B cell (primary cell): ENCODE measurements at regions not wholly inside any gene's neighbourhood (a gene's known extent, or its start where the extent isn't known, plus 50 kb on each side); places are given as distances from the start of the nearest gene placed in this dataset.

Experiments
- EZH2 ChIP-seq: IDR thresholded peaks from 2 replicates; pipeline ENCODE4 v1.6.1; 2012; ENCODE audit warnings: borderline replicate concordance, low read depth, mild to moderate bottlenecking, moderate library complexity, low read length; ENCODE audit not compliant: insufficient read depth, poor library complexity, severe bottlenecking
- TF ChIP-seq, protein P1 (sequence below): fragments of 200-600 bp; IDR thresholded peaks from one replicate; pipeline ENCODE4 v1.8.0; 2022; ENCODE audit warnings: antibody characterized with exemption, mild to moderate bottlenecking

DNA sequence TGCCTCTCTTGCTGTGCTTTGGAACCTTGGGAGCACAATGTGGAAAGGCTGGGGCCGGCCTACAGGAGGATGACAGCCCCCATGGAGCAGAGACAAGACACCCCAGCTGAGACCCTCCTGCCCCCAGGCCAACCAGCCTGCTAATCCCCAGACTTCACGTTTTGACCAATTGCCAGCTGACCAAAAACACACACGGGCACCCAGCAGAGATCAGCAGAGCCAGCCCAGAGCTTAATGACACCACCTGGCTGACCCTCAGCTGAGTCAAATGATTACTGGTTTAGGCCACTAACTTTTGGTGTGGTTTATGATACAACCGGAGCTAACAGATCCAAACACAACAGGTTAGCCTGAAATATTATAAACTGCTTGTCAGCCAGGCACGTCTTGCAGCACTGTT, 111.2 kb upstream of the KIF5B start:
- TF ChIP-seq, protein P1, sequence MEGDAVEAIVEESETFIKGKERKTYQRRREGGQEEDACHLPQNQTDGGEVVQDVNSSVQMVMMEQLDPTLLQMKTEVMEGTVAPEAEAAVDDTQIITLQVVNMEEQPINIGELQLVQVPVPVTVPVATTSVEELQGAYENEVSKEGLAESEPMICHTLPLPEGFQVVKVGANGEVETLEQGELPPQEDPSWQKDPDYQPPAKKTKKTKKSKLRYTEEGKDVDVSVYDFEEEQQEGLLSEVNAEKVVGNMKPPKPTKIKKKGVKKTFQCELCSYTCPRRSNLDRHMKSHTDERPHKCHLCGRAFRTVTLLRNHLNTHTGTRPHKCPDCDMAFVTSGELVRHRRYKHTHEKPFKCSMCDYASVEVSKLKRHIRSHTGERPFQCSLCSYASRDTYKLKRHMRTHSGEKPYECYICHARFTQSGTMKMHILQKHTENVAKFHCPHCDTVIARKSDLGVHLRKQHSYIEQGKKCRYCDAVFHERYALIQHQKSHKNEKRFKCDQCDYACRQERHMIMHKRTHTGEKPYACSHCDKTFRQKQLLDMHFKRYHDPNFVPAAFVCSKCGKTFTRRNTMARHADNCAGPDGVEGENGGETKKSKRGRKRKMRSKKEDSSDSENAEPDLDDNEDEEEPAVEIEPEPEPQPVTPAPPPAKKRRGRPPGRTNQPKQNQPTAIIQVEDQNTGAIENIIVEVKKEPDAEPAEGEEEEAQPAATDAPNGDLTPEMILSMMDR: no peak
- no peak for TF ChIP-seq EZH2
